Heart left ventricle (tissue), 16 donors: ENCODE measurements at regions not wholly inside any gene's neighbourhood (a gene's known extent, or its start where the extent isn't known, plus 50 kb on each side); places are given as distances from the start of the nearest gene placed in this dataset.

Source experiments
- ATAC-seq, 4 donors: fragments of 200-7000 bp; cut with Tn5 transposase; one replicate each; pipeline ENCODE4 v1.9.1; 2020 to 2022; ENCODE audit warnings: moderate library complexity in 4 of 4, mild to moderate bottlenecking in 3 of 4, moderate number of reproducible peaks in 1 of 4
- DNase-seq, 5 donors: peaks; one replicate each; pipeline ENCODE4 v3.0.0-alpha.2; 2020
- H3K27ac ChIP-seq, 12 donors: fragments of 200-600 bp; sonication (generic) in 4 of 12; one replicate each; pipeline versions ENCODE4 v1.5.0 to v1.8.0; 2016 to 2022; ENCODE audit warnings: mild to moderate bottlenecking in 2 of 12
- H3K27me3 ChIP-seq, 9 donors: fragments of 200-600 bp; sonication (generic) in 2 of 9; one replicate each; pipeline versions ENCODE4 v1.5.1 to v1.8.0; 2016 to 2022; ENCODE audit warnings: mild to moderate bottlenecking in 3 of 9
- H3K36me3 ChIP-seq, 9 donors: fragments of 200-600 bp; sonication (generic) in 2 of 9; one replicate each; pipeline versions ENCODE4 v1.5.0 to v1.8.0; 2018 to 2022; ENCODE audit warnings: mild to moderate bottlenecking in 2 of 9
- H3K4me1 ChIP-seq, 12 donors: fragments of 200-600 bp; sonication (generic) in 4 of 12; one replicate each; pipeline versions ENCODE4 v1.5.0 to v1.8.0; 2016 to 2022; ENCODE audit warnings: mild to moderate bottlenecking in 3 of 12
- H3K4me3 ChIP-seq, 12 donors: fragments of 200-600 bp; sonication (generic) in 4 of 12; one replicate each; pipeline versions ENCODE4 v1.5.0 to v1.8.0; 2017 to 2022; ENCODE audit warnings: mild to moderate bottlenecking in 9 of 12, moderate library complexity in 4 of 12
- H3K9me3 ChIP-seq, 12 donors: fragments of 200-600 bp; sonication (generic) in 4 of 12; one replicate each; pipeline versions ENCODE4 v1.5.0 to v1.8.0; 2016 to 2022; ENCODE audit warnings: mild to moderate bottlenecking in 1 of 12
- POLR2A ChIP-seq, 2 donors: fragments of 450-650 bp; IDR thresholded peaks; one replicate each; pipeline ENCODE4 v1.6.1; 2017; ENCODE audit warnings: antibody characterized with exemption in 2 of 2, mild to moderate bottlenecking in 2 of 2, moderate library complexity in 2 of 2
- WGBS, 4 donors: extraction: QIAGEN DNeasy Blood & Tissue Kit in 2 of 4; methylation state at CpG; one replicate each; pipeline versions ENCODE4 v1.1.5 to v1.1.7; 2013 to 2018; 5-methylcytosine and 5-hydroxymethylcytosine counted together
- intact Hi-C, 10 donors: fragments of 100-400 bp; cut with DNase I; formaldehyde crosslinking; loops; one replicate each; pipeline versions ENCODE4 v1.11.1 to v1.14.2; 2022
- TF ChIP-seq, protein P1 (sequence below), 12 donors: fragments of 200-600 bp; sonication (generic) in 4 of 12; IDR thresholded peaks; one replicate each; pipeline versions ENCODE4 v1.5.0 to v1.8.0; 2018 to 2022; ENCODE audit warnings: antibody characterized with exemption in 12 of 12, mild to moderate bottlenecking in 5 of 12
- donor health status: ischemic (EF 13 %, LVEDD 7.1; RV severe dilation, severe dysfunction).
- donor health status: healthy with polysubstance abuse.
- donor health status: DM: no; HTN: yes; CAD: no.
- donor health status: DM: no; HTN: no; CAD: no.
- donor health status: ischemic (EF 25% LVEDD 6.9; RV normal size, moderate dysfunction).
- donor health status: ischemic (EF 25% LVEDD 5.7; RV mildly dilated, moderate dysfunction).
- donor health status: healthy.
- donor health status: DM: yes; HTN: yes; CAD: no.
- donor health status: ischemic (EF 35%, LVEDD 5.7; RV mildly dilated, moderate dysfunction).
- donor health status: nonischemic (EF 11% LVEDD 7.7; RV severe dilation, severe dysfunction).
- donor health status: DM: yes; HTN: yes; CAD: no.
- donor health status: PGD.
- donor health status: ischemic (EF 29% LVEDD 5.4; RV normal size, mild dysfunction).
- donor health status: nonischemic (EF 23%, LVEDD 6.1; RV moderate dilation, normal function).

DNA sequence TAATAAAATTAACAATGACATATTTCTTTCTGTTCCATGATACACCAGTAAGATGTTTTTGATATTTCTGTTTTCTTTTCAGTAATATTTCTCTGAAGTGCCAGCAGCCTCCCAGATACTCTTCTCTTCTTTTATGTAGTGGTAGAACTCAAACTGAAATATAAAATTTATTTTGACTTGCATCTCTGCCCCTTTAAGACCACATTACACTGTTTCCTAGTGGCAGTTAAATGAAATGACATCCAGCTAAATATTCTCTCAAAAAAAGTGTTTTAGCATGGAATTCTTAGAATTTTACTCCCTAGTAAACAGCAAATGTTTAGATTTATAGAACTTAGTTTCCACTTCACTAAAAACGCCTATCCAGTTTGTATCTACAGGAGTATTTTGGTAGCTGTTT lies 237.2 kb upstream of the MTPN start:
- WGBS, 4 donors: 63 to 76% (median 74%) methylated on average over 1 of the region's 1 CpG
- no peaks in the 10 kb centered on the region for H3K36me3 ChIP-seq
- no peak overlapping the region for H3K27ac ChIP-seq
- peaks cover 0 to 4% (median 0%) of the 10 kb centered on the region in 12 donors for H3K9me3 ChIP-seq
- H3K4me1 ChIP-seq: no peaks in the 10 kb centered on the region
- DNase-seq (no peak), ATAC-seq (no peak)
- no peaks in the 10 kb centered on the region for H3K27me3 ChIP-seq
- intact Hi-C loops: no loop called here
- TF ChIP-seq, protein P1, sequence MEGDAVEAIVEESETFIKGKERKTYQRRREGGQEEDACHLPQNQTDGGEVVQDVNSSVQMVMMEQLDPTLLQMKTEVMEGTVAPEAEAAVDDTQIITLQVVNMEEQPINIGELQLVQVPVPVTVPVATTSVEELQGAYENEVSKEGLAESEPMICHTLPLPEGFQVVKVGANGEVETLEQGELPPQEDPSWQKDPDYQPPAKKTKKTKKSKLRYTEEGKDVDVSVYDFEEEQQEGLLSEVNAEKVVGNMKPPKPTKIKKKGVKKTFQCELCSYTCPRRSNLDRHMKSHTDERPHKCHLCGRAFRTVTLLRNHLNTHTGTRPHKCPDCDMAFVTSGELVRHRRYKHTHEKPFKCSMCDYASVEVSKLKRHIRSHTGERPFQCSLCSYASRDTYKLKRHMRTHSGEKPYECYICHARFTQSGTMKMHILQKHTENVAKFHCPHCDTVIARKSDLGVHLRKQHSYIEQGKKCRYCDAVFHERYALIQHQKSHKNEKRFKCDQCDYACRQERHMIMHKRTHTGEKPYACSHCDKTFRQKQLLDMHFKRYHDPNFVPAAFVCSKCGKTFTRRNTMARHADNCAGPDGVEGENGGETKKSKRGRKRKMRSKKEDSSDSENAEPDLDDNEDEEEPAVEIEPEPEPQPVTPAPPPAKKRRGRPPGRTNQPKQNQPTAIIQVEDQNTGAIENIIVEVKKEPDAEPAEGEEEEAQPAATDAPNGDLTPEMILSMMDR (IDR thresholded peaks at IDR 0.05): peak in 2 of 12 donors; percentile 14 to 22
- no peak for TF ChIP-seq POLR2A (IDR thresholded peaks at IDR 0.05)
- H3K4me3 ChIP-seq: no peak overlapping the region

- no peak overlapping the region for H3K27ac ChIP-seq
- no peaks in the 10 kb centered on the region for H3K4me1 ChIP-seq
- no peaks in the 10 kb centered on the region for H3K36me3 ChIP-seq
- ATAC-seq: no peak
- TF ChIP-seq POLR2A (IDR thresholded peaks at IDR 0.05): no peak
- TF ChIP-seq, protein P1 (IDR thresholded peaks at IDR 0.05): no peak
- intact Hi-C loops: no loop called here
- no peak for DNase-seq
- no peaks in the 10 kb centered on the region for H3K27me3 ChIP-seq
- H3K9me3 ChIP-seq: peaks cover 0 to 4% (median 0%) of the 10 kb centered on the region in 12 donors
- H3K4me3 ChIP-seq: no peak overlapping the region
- WGBS, 4 donors: 92 to 93% (median 93%) methylated on average over 12 of the region's 12 CpGs
Observed at GRCh38 chr7:136213012-136213411, 235.9 kb upstream of the MTPN start.

DNA sequence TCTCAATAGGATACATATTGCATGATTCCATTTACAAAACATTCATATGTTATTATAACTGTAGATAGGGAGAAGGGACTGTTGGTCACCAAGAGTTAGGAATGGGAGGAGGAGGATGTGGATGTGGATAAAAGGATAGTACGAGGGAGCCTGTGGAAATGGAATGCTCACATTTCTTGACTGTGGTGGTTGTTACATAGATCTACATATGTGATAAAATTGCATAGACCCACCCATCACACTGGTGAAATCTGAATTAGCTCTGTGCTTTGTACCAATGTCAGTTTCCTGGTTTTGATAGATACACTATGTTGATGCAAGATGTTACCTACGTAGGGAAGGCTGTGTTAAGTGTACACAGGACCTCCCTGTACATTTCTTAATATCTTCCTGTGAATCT lies 233.5 kb upstream of the MTPN start:
- ATAC-seq (no peak), DNase-seq (no peak)
- Histone ChIP-seq H3K36me3 (no peaks in the 10 kb centered on the region), H3K27me3 (no peaks in the 10 kb centered on the region), H3K4me1 (no peaks in the 10 kb centered on the region), H3K4me3 (no peak overlapping the region), H3K9me3 (peaks cover 0 to 4% (median 0%) of the 10 kb centered on the region in 12 donors), H3K27ac (no peak overlapping the region)
- intact Hi-C loops: no loop called here
- 66 to 77% (median 67%) methylated on average over 2 of the region's 2 CpGs for WGBS, 4 donors
- TF ChIP-seq, protein P1 (IDR thresholded peaks at IDR 0.05): no peak
- no peak for TF ChIP-seq POLR2A (IDR thresholded peaks at IDR 0.05)

DNA sequence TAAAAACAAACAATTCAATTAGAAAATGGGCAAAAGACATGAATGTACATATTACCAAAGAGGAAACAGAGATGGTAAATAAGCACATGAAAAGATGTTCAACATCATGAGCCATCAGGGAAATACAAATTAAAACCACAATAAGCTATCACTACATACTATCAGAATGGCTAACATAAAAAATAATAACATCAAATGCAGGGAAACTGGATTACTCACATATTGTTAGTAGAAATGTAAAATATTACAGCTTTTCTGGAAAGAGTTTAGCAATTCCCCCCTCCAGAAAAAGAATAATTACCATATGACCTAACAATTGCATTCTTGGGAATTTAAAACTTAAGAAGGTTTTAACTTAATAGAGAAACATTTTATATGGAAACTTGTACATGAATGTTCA lies 232.9 kb upstream of the MTPN start:
- no peak for TF ChIP-seq POLR2A (IDR thresholded peaks at IDR 0.05)
- TF ChIP-seq, protein P1 (IDR thresholded peaks at IDR 0.05): no peak
- no peaks in the 10 kb centered on the region for H3K36me3 ChIP-seq
- H3K9me3 ChIP-seq: peaks cover 0 to 4% (median 0%) of the 10 kb centered on the region in 12 donors
- H3K4me3 ChIP-seq: no peak overlapping the region
- no peaks in the 10 kb centered on the region for H3K27me3 ChIP-seq
- intact Hi-C loops: no loop called here
- DNase-seq (no peak), ATAC-seq (no peak)
- no peak overlapping the region for H3K27ac ChIP-seq
- H3K4me1 ChIP-seq: no peaks in the 10 kb centered on the region
